ENCODE measurements at regions not wholly inside any gene's neighbourhood (a gene's known extent, or its start where the extent isn't known, plus 50 kb on each side); places are given as distances from the start of the nearest gene placed in this dataset.

GRCh38 chr2:144834363-144834762, 314.4 kb upstream of the ZEB2 start:
- H3K27me3 Mint-ChIP-seq (ENCODE audit: low read depth): no peaks in the 10 kb centered on the region
- Histone ChIP-seq H2BK120ac (ENCODE audit: low read depth, low read length, poor library complexity, severe bottlenecking) (no peak overlapping the region), H3K4me1 (ENCODE audit: insufficient read depth, low read length) (no peaks in the 10 kb centered on the region; the same call in 1 of the 2 replicates), H3K4me2 (ENCODE audit: insufficient read depth, insufficient read length, low read length) (no peak overlapping the region), H4K5ac (ENCODE audit: insufficient read length, low read depth, low read length) (no peak overlapping the region), H4K91ac (ENCODE audit: insufficient read length, low read depth, low read length) (no peak overlapping the region), H2BK15ac (ENCODE audit: low read depth, low read length) (no peak overlapping the region), H3K14ac (ENCODE audit: insufficient read depth, low read length) (no peak overlapping the region), H4K20me1 (ENCODE audit: control insufficient read depth, insufficient read depth, insufficient read length) (no peaks in the 10 kb centered on the region), H3T11ph (ENCODE audit: low read length) (no peak overlapping the region), H4K8ac (replicated peaks; ENCODE audit: insufficient read length, low read depth, low read length) (no peak overlapping the region), H3K27me3 (ENCODE audit: insufficient read depth, low read length) (no peaks in the 10 kb centered on the region), H3K23me2 (ENCODE audit: insufficient read length, low read depth, low read length, poor library complexity, severe bottlenecking) (no peaks in the 10 kb centered on the region), H3K56ac (ENCODE audit: insufficient read length, low read depth, low read length) (no peak overlapping the region), H2BK5ac (ENCODE audit: insufficient read length, low read length) (no peak overlapping the region), H2AFZ (ENCODE audit: low read length) (no peak overlapping the region), H3K79me1 (ENCODE audit: insufficient read depth, low read depth, low read length, poor library complexity, severe bottlenecking) (no peaks in the 10 kb centered on the region), H3K79me2 (ENCODE audit: insufficient read depth, low read length) (no peaks in the 10 kb centered on the region), H3K4ac (ENCODE audit: low read depth, low read length) (no peak overlapping the region), H3K9me3 (ENCODE audit: control insufficient read depth, low read depth, low read length) (no peaks in the 10 kb centered on the region), H2AK5ac (ENCODE audit: insufficient read length, low read length) (no peak overlapping the region), H3K27ac (ENCODE audit: insufficient read length, low read depth, low read length) (no peak overlapping the region), H3K9ac (ENCODE audit: extremely low read depth, insufficient read length, low read length) (no peak overlapping the region), H2BK12ac (ENCODE audit: insufficient read length, low read depth, low read length) (no peak overlapping the region), H3K18ac (ENCODE audit: insufficient read length, low read depth, low read length) (no peak overlapping the region), H3K23ac (ENCODE audit: insufficient read length, low read depth, low read length) (no peak overlapping the region), H2BK20ac (ENCODE audit: low read depth, low read length, poor library complexity, severe bottlenecking) (no peak overlapping the region)
- no peaks in the 10 kb centered on the region for H3K36me3 Mint-ChIP-seq (ENCODE audit: insufficient read depth in 1 of 3, low read depth in 3 of 3)
- H3K27ac Mint-ChIP-seq: no peak overlapping the region
- no peaks in the 10 kb centered on the region for H3K4me1 Mint-ChIP-seq
- WGBS (ENCODE audit: extremely low coverage, insufficient read length, low lambda C conversion rate): no CpG with 5 or more reads among the region's 4 CpGs
- no peak overlapping the region for H3K4me3 Mint-ChIP-seq
- no peak for DNase-seq
- no peak for TF ChIP-seq CTCF (conservative IDR thresholded peaks at IDR 0.05)
- H3K9me3 Mint-ChIP-seq: no peaks in the 10 kb centered on the region
